HepG2 (cell line): ENCODE measurements at regions not wholly inside any gene's neighbourhood (a gene's known extent, or its start where the extent isn't known, plus 50 kb on each side); places are given as distances from the start of the nearest gene placed in this dataset.

ENCODE experiments used
- ATAC-seq: fragments of 200-7000 bp; cut with Tn5 transposase; 3 replicates; pipeline ENCODE4 v1.9.1; 2020; ENCODE audit warnings: mild to moderate bottlenecking, moderate library complexity
- BruUV-seq: library from RNA; stranded (reverse); fragments of 400-500 nt; replicated peaks from 2 replicates; lab custom pipeline; 2021; lab: Mats Ljungman, UMichigan
- CTCF ChIA-PET: fragments of 300-600 bp; formaldehyde crosslinking; extraction: SDS; loops from one replicate; lab custom pipeline; 2021; ENCODE audit warnings: low total read pairs, inconsistent platforms, low intra/inter-chr PET ratio; lab: Yijun Ruan, JAX
- POLR2A ChIA-PET: fragments of 350-600 bp; sonication (Branson Sonifier 250); formaldehyde crosslinking; loops from one replicate; lab custom pipeline; 2020; ENCODE audit warnings: antibody characterized with exemption, inconsistent platforms; lab: Yijun Ruan, JAX
- DNase-seq: peaks from one replicate; pipeline ENCODE4 v3.0.0-alpha.2; 2015; ENCODE audit warnings: low spot score
- FAIRE-seq: peaks from 3 replicates; lab custom pipeline; 2011; peaks lifted over from hg19 to GRCh38; lab: Jason Lieb, UNC
- H2AFZ ChIP-seq: one replicate; pipeline ENCODE4 v1.6.1; 2011; ENCODE audit warnings: low read length, inconsistent platforms
- H3K27ac ChIP-seq: fragments of 300-600 bp; 3 replicates; pipeline ENCODE4 v1.8.0; 2011; ENCODE audit warnings: mixed run types, mild to moderate bottlenecking, mixed read lengths, low read length, inconsistent platforms; ENCODE audit not compliant: insufficient read depth; ENCODE audit errors: extremely low read length
- H3K27me3 ChIP-seq, 2 experiments: fragments of 200-600 bp in 1 of 2; 2 replicates in 1 of 2; 3 replicates in 1 of 2; pipeline versions ENCODE4 v1.6.0 to v1.8.0; 2011; ENCODE audit warnings: low read length in 2 of 2, mild to moderate bottlenecking in 2 of 2, moderate library complexity in 2 of 2, inconsistent platforms in 1 of 2; ENCODE audit not compliant: insufficient read depth in 2 of 2, control insufficient read depth in 1 of 2
- H3K36me3 ChIP-seq, 2 experiments: fragments of 200-600 bp in 1 of 2; replicated peaks in 1 of 2; 2 replicates in 1 of 2; 3 replicates in 1 of 2; pipeline versions ENCODE4 v1.5.1 to v1.8.0; 2011; ENCODE audit warnings: low read length in 2 of 2, inconsistent platforms in 1 of 2; ENCODE audit not compliant: insufficient read depth in 2 of 2, control insufficient read depth in 1 of 2
- H3K4me1 ChIP-seq: 2 replicates; pipeline ENCODE4 v1.5.1; 2012; ENCODE audit warnings: low read length, inconsistent platforms; ENCODE audit not compliant: insufficient read depth
- H3K4me2 ChIP-seq: 2 replicates; pipeline ENCODE4 v1.6.0; 2011; ENCODE audit warnings: low read depth, low read length, inconsistent platforms
- H3K4me3 ChIP-seq, 3 experiments: fragments of 200-600 bp in 1 of 3; sonication (generic), shearing (Covaris generic) in 1 of 3; replicated peaks in 1 of 3; 2 replicates each; pipeline ENCODE4 v1.5.1; 2011 to 2016; ENCODE audit warnings: low read length in 3 of 3, inconsistent platforms in 2 of 3, low read depth in 2 of 3, mild to moderate bottlenecking in 2 of 3, control low read depth in 1 of 3, mixed read lengths in 1 of 3; ENCODE audit not compliant: insufficient read depth in 1 of 3
- H3K79me2 ChIP-seq: one replicate; pipeline ENCODE4 v1.6.1; 2011; ENCODE audit warnings: low read length, inconsistent platforms; ENCODE audit not compliant: insufficient read depth
- H3K9ac ChIP-seq: 2 replicates; pipeline ENCODE4 v1.6.0; 2011; ENCODE audit warnings: mild to moderate bottlenecking, low read depth, low read length, inconsistent platforms; ENCODE audit not compliant: insufficient read depth
- H3K9me3 ChIP-seq: 2 replicates; pipeline ENCODE4 v1.5.1; 2012; ENCODE audit warnings: mild to moderate bottlenecking, low read length
- H4K20me1 ChIP-seq: 2 replicates; pipeline ENCODE4 v1.6.0; 2011; ENCODE audit warnings: inconsistent platforms, mild to moderate bottlenecking, low read length, moderate library complexity; ENCODE audit not compliant: insufficient read depth
- ATF1 ChIP-seq: IDR thresholded peaks from 2 replicates; pipeline ENCODE4 v1.6.1; 2016; ENCODE audit warnings: mild to moderate bottlenecking, control low read depth
- DDIT3 ChIP-seq: sonication (generic); formaldehyde crosslinking; IDR thresholded peaks from 2 replicates; pipeline ENCODE4 v1.4.0; 2020; ENCODE audit warnings: mild to moderate bottlenecking, missing genetic modification reagents
- GPN1 ChIP-seq: sonication (generic); formaldehyde crosslinking; IDR thresholded peaks from 2 replicates; pipeline ENCODE4 v1.5.1; 2020; ENCODE audit warnings: missing genetic modification reagents, borderline replicate concordance
- HOXA7 ChIP-seq: sonication (generic); formaldehyde crosslinking; IDR thresholded peaks from 2 replicates; pipeline ENCODE4 v1.8.1; 2022; ENCODE audit warnings: mild to moderate bottlenecking, missing genetic modification reagents, moderate library complexity
- KMT2B ChIP-seq: IDR thresholded peaks from 2 replicates; pipeline ENCODE4 v1.6.1; 2016; ENCODE audit warnings: missing genetic modification reagents, missing compliant biosample characterization
- PRDM4 ChIP-seq: sonication (generic); formaldehyde crosslinking; IDR thresholded peaks from 2 replicates; pipeline ENCODE4 v1.9.0; 2021; ENCODE audit warnings: missing genetic modification reagents, borderline replicate concordance
- THAP8 ChIP-seq: sonication (generic); formaldehyde crosslinking; IDR thresholded peaks from 2 replicates; pipeline ENCODE4 v1.5.1; 2020; ENCODE audit warnings: missing genetic modification reagents, mild to moderate bottlenecking, borderline replicate concordance
- ZNF280B ChIP-seq: sonication (generic); formaldehyde crosslinking; IDR thresholded peaks from 2 replicates; pipeline ENCODE4 v1.5.0; 2020; ENCODE audit warnings: missing genetic modification reagents, mild to moderate bottlenecking, borderline replicate concordance
- ZNF383 ChIP-seq: sonication (generic); formaldehyde crosslinking; IDR thresholded peaks from 2 replicates; pipeline ENCODE4 v1.4.0; 2020; ENCODE audit warnings: missing genetic modification reagents, mild to moderate bottlenecking, borderline replicate concordance
- ZNF616 ChIP-seq: sonication (generic); formaldehyde crosslinking; IDR thresholded peaks from 2 replicates; pipeline ENCODE4 v1.5.0; 2020; ENCODE audit warnings: low read depth, mild to moderate bottlenecking, missing genetic modification reagents
- WGBS: methylation state at CpG from one replicate; pipeline ENCODE4 v1.1.6; 2017; ENCODE audit warnings: low lambda C conversion rate; 5-methylcytosine and 5-hydroxymethylcytosine counted together
- in situ Hi-C: cut with HindIII; loops from 2 replicates; pipeline ENCODE4 v1.10.0; 2017; ENCODE audit warnings: low pct_unique_long_range_greater_than_20kb; ENCODE audit not compliant: extremely low pct_ligation_motif_present
- intact Hi-C: fragments of 100-400 bp; cut with micrococcal nuclease; formaldehyde crosslinking; loops from one replicate; pipeline ENCODE4 v1.10.0; 2022; ENCODE audit not compliant: unreplicated experiment
- TF ChIP-seq, protein P1 (sequence below): IDR thresholded peaks from 2 replicates; pipeline ENCODE4 v1.6.1; 2016; ENCODE audit warnings: missing biosample characterization, missing genetic modification reagents, low read depth
- TF ChIP-seq, protein P2 (sequence below): sonication (generic); formaldehyde crosslinking; IDR thresholded peaks from 2 replicates; pipeline ENCODE4 v1.9.0; 2021; ENCODE audit warnings: missing genetic modification reagents, borderline replicate concordance

DNA sequence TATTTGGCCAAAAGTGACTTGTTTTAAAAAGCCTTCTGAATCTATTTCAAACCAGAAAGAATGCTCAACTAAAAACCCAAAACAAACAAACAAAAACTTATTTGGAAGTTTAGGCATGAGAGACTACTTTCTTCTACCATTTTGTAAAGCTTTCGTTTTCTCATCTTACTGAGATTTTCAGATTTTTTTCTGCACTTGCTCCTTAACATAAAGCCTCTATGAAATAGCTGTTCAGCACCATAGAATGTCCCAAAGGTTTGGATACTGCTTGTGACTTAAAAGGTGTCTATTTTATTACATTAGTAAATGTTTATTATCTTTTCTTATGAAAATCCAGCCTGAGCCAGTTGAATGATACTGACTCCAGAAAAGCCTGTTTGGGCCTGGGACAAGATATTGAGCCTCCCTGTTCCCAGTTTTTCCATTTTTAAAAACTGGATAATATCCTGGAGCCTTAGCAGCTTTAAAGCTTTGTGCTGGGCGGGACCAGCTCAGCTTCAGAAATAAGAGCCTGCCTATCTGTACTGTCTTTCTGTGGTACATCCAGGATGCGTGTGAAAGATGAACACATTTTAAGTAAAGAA, 292.6 kb downstream of the ZSWIM6 start:
- no peak overlapping the region for H2AFZ ChIP-seq
- no TSS peak for BruUV-seq
- TF ChIP-seq ZNF616 (CRISPR knock-in tag) (no peak), ZNF280B (no peak), GPN1 (CRISPR knock-in tag) (no peak), DDIT3 (CRISPR knock-in tag) (no peak), THAP8 (CRISPR knock-in tag) (no peak), ZNF383 (CRISPR knock-in tag) (no peak), ATF1 (no peak), PRDM4 (no peak), KMT2B (CRISPR knock-in tag) (no peak), HOXA7 (no peak)
- TF ChIP-seq, protein P1, sequence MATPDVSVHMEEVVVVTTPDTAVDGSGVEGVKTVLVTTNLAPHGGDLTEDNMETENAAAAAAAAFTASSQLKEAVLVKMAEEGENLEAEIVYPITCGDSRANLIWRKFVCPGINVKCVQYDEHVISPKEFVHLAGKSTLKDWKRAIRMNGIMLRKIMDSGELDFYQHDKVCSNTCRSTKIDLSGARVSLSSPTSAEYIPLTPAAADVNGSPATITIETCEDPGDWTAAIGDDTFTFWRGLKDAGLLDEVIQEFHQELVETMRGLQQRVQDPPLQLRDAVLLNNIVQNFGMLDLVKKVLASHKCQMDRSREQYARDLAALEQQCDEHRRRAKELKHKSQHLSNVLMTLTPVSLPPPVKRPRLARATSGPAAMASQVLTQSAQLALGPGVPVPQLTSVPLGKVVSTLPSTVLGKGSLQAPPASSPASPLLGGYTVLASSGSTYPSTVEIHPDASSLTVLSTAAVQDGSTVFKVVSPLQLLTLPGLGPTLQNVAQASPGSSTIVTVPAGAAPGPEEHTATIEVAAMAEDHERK (CRISPR knock-in tag) = no peak
- TF ChIP-seq, protein P2, sequence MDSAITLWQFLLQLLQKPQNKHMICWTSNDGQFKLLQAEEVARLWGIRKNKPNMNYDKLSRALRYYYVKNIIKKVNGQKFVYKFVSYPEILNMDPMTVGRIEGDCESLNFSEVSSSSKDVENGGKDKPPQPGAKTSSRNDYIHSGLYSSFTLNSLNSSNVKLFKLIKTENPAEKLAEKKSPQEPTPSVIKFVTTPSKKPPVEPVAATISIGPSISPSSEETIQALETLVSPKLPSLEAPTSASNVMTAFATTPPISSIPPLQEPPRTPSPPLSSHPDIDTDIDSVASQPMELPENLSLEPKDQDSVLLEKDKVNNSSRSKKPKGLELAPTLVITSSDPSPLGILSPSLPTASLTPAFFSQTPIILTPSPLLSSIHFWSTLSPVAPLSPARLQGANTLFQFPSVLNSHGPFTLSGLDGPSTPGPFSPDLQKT (CRISPR knock-in tag) = no peak
- no peaks in the 10 kb centered on the region for H4K20me1 ChIP-seq
- no peaks in the 10 kb centered on the region for H3K4me1 ChIP-seq
- H3K27ac ChIP-seq = no peak overlapping the region
- in situ Hi-C loops (no loop called here), intact Hi-C loops (no loop called here)
- FAIRE-seq (no peak), DNase-seq (no peak), ATAC-seq (no peak)
- no peaks in the 10 kb centered on the region for H3K36me3 ChIP-seq
- H3K4me3 ChIP-seq = no peak overlapping the region
- 39% methylated on average over 3 of the region's 3 CpGs for WGBS
- H3K9ac ChIP-seq = no peak overlapping the region
- ChIA-PET POLR2A (no interaction called here), CTCF (no interaction called here)
- H3K4me2 ChIP-seq = no peak overlapping the region
- no peaks in the 10 kb centered on the region for H3K9me3 ChIP-seq
- H3K27me3 ChIP-seq = peaks cover 1 to 25% of the 10 kb centered on the region in 2 experiments; a peak in 3 of 5 replicates
- H3K79me2 ChIP-seq = no peaks in the 10 kb centered on the region
